Prostate gland (tissue), 2 donors: ENCODE measurements at regions not wholly inside any gene's neighbourhood (a gene's known extent, or its start where the extent isn't known, plus 50 kb on each side); places are given as distances from the start of the nearest gene placed in this dataset.

ENCODE experiments used
- POLR2A ChIP-seq: fragments of 450-650 bp; IDR thresholded peaks from one replicate; pipeline ENCODE4 v1.6.1; 2016; ENCODE audit warnings: antibody characterized with exemption, mild to moderate bottlenecking
- POLR2AphosphoS5 ChIP-seq: sonication (generic); formaldehyde crosslinking; IDR thresholded peaks from one replicate; pipeline ENCODE4 v1.6.1; 2017; ENCODE audit warnings: antibody characterized with exemption
- TF ChIP-seq, protein P1 (sequence below), 4 experiments: fragments of 200-600 bp in 2 of 4; fragments of 450-650 bp in 2 of 4; sonication (generic) in 2 of 4; IDR thresholded peaks; 1 replicate in 3 of 4; 2 replicates in 1 of 4; pipeline ENCODE4 v1.5.1; 2016 to 2019; ENCODE audit warnings: antibody characterized with exemption in 4 of 4, mild to moderate bottlenecking in 2 of 4, moderate library complexity in 2 of 4

GRCh38 chr10:112005044-112005443, 178.5 kb downstream of the GPAM start:
- TF ChIP-seq, protein P1, sequence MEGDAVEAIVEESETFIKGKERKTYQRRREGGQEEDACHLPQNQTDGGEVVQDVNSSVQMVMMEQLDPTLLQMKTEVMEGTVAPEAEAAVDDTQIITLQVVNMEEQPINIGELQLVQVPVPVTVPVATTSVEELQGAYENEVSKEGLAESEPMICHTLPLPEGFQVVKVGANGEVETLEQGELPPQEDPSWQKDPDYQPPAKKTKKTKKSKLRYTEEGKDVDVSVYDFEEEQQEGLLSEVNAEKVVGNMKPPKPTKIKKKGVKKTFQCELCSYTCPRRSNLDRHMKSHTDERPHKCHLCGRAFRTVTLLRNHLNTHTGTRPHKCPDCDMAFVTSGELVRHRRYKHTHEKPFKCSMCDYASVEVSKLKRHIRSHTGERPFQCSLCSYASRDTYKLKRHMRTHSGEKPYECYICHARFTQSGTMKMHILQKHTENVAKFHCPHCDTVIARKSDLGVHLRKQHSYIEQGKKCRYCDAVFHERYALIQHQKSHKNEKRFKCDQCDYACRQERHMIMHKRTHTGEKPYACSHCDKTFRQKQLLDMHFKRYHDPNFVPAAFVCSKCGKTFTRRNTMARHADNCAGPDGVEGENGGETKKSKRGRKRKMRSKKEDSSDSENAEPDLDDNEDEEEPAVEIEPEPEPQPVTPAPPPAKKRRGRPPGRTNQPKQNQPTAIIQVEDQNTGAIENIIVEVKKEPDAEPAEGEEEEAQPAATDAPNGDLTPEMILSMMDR (IDR thresholded peaks at IDR 0.05) = no peak
- TF ChIP-seq POLR2A (no peak), POLR2AphosphoS5 (no peak)
